Activated CD8-positive, alpha-beta T cell treated with anti-CD3 and anti-CD28 coated beads, Interleukin-2, amount 10 ng/mL, durations not matched to agents 7 days and 5 days (primary cell): ENCODE measurements at regions not wholly inside any gene's neighbourhood (a gene's known extent, or its start where the extent isn't known, plus 50 kb on each side); places are given as distances from the start of the nearest gene placed in this dataset.

Experiments used
- ATAC-seq: fragments of 150-1000 bp; cut with Tn5 transposase; one replicate; pipeline ENCODE4 v1.10.0; 2021; ENCODE audit warnings: moderate library complexity
- CTCF ChIA-PET: fragments of 350-600 bp; sonication (Branson Sonifier 250); formaldehyde crosslinking; loops from one replicate; lab custom pipeline; 2021; ENCODE audit warnings: antibody characterized with exemption; lab: Charles Lee
- POLR2A ChIA-PET: fragments of 350-600 bp; sonication (Branson Sonifier 250); formaldehyde crosslinking; loops from one replicate; lab custom pipeline; 2021; ENCODE audit warnings: antibody characterized with exemption; lab: Charles Lee
- DNase-seq: peaks from one replicate; pipeline ENCODE4 v3.0.0-alpha.2; 2020
- H3K27ac Mint-ChIP-seq: one replicate; pipeline ENCODE4 v1.8.0; 2021; ENCODE audit warnings: mild to moderate bottlenecking, mixed read lengths
- H3K27me3 Mint-ChIP-seq: one replicate; pipeline ENCODE4 v1.8.0; 2021; ENCODE audit warnings: low read depth, mixed read lengths
- H3K36me3 Mint-ChIP-seq: one replicate; pipeline ENCODE4 v1.8.0; 2021; ENCODE audit warnings: low read depth, mixed read lengths
- H3K4me1 Mint-ChIP-seq: one replicate; pipeline ENCODE4 v1.8.0; 2021; ENCODE audit warnings: low read depth, mixed read lengths
- H3K4me3 Mint-ChIP-seq: one replicate; pipeline ENCODE4 v1.8.0; 2021; ENCODE audit warnings: mild to moderate bottlenecking, mixed read lengths
- H3K9me3 Mint-ChIP-seq: one replicate; pipeline ENCODE4 v1.8.0; 2022; ENCODE audit warnings: mixed read lengths; ENCODE audit not compliant: insufficient read depth

GRCh38 chr2:18395555-18395954 is 164.9 kb downstream of the RDH14 start:
- Mint-ChIP-seq H3K9me3 (no peaks in the 10 kb centered on the region), H3K4me3 (no peak overlapping the region), H3K4me1 (no peaks in the 10 kb centered on the region), H3K27ac (no peak overlapping the region), H3K36me3 (no peaks in the 10 kb centered on the region), H3K27me3 (peaks cover 4% of the 10 kb centered on the region)
- ChIA-PET CTCF (no interaction called here), POLR2A (no interaction called here)
- no peak for DNase-seq
- ATAC-seq = no peak

- POLR2A ChIA-PET = no interaction called here
Observed at GRCh38 chr2:18387441-18388206, 172.8 kb downstream of the RDH14 start.

GRCh38 chr2:18384242-18384641 is 176.2 kb downstream of the RDH14 start:
- ChIA-PET POLR2A (no interaction called here), CTCF (no interaction called here)
- no peak overlapping the region for H3K4me3 Mint-ChIP-seq
- H3K27ac Mint-ChIP-seq = no peak overlapping the region
- DNase-seq (no peak), ATAC-seq (no peak)
- H3K27me3 Mint-ChIP-seq = peaks cover 2% of the 10 kb centered on the region
- no peaks in the 10 kb centered on the region for H3K9me3 Mint-ChIP-seq
- H3K36me3 Mint-ChIP-seq = no peaks in the 10 kb centered on the region
- no peaks in the 10 kb centered on the region for H3K4me1 Mint-ChIP-seq

More at GRCh38 chr2:18387441-18388206, 172.8 kb downstream of the RDH14 start:
- no peak overlapping the region for H3K27ac Mint-ChIP-seq
- no peaks in the 10 kb centered on the region for H3K36me3 Mint-ChIP-seq
- H3K4me3 Mint-ChIP-seq = no peak overlapping the region
- H3K9me3 Mint-ChIP-seq = no peaks in the 10 kb centered on the region
- DNase-seq = peak; percentile 66
- no peaks in the 10 kb centered on the region for H3K4me1 Mint-ChIP-seq
- ATAC-seq = peak; percentile 63
- H3K27me3 Mint-ChIP-seq = peaks cover 5% of the 10 kb centered on the region
- CTCF ChIA-PET = interaction anchor here (0.7 to 3.0 kb wide), 4 partner anchors 9 to 588 kb away, joined by 3 to 14 read pairs (median 3); no protein-coding TSS in a partner anchor

DNA sequence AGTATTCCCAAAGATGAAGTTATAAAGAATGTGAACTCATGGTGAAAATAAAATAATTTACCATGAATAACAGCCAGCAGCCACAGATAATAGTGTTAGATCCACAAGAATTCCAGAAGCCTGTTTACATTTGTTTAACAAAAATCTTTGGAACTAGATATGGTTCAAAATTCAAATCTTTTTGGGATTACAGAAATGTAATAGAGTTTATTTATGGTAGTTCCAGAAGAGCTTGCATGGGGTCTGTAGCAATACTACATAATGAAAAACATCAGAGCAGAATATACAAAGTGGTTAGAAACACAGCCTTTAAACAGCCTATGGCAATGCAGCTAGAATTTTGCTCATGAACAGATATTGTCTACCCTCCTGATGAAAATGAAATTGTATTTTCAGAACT is 179.1 kb downstream of the RDH14 start:
- DNase-seq = no peak
- Mint-ChIP-seq H3K4me3 (no peak overlapping the region), H3K36me3 (no peaks in the 10 kb centered on the region), H3K27ac (no peak overlapping the region), H3K27me3 (peaks cover 2% of the 10 kb centered on the region), H3K9me3 (no peaks in the 10 kb centered on the region), H3K4me1 (no peaks in the 10 kb centered on the region)
- no peak for ATAC-seq
- POLR2A ChIA-PET = no interaction called here
- CTCF ChIA-PET = no interaction called here

DNA sequence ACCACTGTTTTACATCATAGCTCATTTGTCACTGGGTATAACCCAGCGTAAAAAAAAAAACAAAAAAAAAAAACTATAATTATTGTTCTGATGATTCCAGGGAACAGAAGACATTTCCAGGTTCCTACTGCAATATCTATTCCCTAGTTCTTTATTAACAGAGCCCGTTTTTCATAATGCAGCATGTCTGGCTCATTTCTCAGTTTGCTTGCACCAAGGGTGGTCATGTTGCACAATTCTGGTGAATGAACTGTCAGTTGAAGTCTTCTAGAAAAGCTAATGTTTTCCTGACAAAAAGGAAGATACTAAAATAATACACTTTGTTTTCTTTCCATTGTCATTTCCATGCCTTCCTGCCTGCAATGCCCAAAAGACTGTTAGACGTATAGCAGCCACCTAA is 180.1 kb downstream of the RDH14 start:
- Mint-ChIP-seq H3K4me1 (no peaks in the 10 kb centered on the region), H3K4me3 (no peak overlapping the region), H3K27ac (no peak overlapping the region), H3K36me3 (no peaks in the 10 kb centered on the region), H3K9me3 (no peaks in the 10 kb centered on the region), H3K27me3 (peaks cover 2% of the 10 kb centered on the region)
- DNase-seq (no peak), ATAC-seq (no peak)
- POLR2A ChIA-PET = no interaction called here
- CTCF ChIA-PET = interaction anchor here (3.0 kb wide), 1 partner anchor 8 kb away, joined by 14 read pairs; no protein-coding TSS in a partner anchor

DNA sequence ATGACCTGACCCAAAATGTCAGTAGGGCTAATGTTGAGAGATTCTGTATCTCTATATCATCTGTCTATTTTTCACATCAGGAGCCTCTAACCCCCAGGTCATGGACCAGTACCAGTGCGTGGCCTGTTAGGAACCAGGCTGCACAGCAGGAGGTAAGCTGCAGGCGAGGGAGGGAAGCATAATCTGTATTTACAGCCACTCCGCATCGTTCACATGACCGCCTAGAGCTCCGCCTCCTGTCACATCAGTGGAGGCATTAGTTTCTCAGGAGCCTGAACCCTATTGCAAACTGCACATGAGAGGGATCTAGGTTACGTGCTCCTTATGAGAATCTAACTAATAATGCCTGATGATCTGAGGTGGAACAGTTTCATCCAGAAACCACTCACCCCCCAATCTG is 180.6 kb downstream of the RDH14 start:
- H3K9me3 Mint-ChIP-seq = no peaks in the 10 kb centered on the region
- no peak overlapping the region for H3K4me3 Mint-ChIP-seq
- no peaks in the 10 kb centered on the region for H3K36me3 Mint-ChIP-seq
- DNase-seq (no peak), ATAC-seq (no peak)
- ChIA-PET CTCF (interaction anchor here (1.3 to 3.0 kb wide), 3 partner anchors 8 to 11 kb away, joined by 3 to 14 read pairs (median 6); no protein-coding TSS in a partner anchor), POLR2A (no interaction called here)
- no peaks in the 10 kb centered on the region for H3K4me1 Mint-ChIP-seq
- H3K27me3 Mint-ChIP-seq = peaks cover 2% of the 10 kb centered on the region
- no peak overlapping the region for H3K27ac Mint-ChIP-seq

DNA sequence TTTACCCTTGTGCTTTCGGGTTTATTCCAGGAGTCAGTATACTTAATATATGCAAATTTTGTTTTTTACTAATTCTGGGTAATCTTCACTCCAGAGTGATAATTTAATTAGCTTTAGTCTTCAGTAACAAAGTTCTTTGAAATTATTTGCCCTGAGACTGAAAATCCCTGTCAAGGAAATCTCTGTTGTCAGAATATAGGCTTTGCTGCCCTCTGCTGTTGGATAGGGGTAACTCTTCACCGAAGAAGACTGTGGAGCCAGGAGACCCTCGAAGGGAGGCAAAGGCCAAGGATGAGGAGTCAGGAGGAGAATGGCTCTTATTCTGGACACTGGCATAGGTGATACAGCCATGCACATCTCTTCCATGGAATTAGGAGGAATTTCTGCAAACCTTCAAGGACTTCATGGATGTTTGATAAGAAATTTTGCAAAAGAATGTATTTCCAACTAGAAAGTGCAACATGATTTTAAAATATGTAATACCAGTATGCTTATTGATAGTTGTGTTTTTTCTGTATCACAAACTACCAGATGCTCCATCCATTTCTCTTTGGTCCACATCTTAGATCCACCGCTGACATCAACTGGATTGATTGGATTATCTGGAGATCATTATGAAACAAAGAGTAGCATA is 182.3 kb downstream of the RDH14 start:
- Mint-ChIP-seq H3K27ac (no peak overlapping the region), H3K4me1 (no peaks in the 10 kb centered on the region), H3K36me3 (no peaks in the 10 kb centered on the region), H3K9me3 (no peaks in the 10 kb centered on the region), H3K27me3 (peaks cover 6% of the 10 kb centered on the region), H3K4me3 (no peak overlapping the region)
- ATAC-seq (no peak), DNase-seq (peak; percentile 40)
- ChIA-PET CTCF (interaction anchor here (0.8 to 3.0 kb wide), 4 partner anchors 10 to 52 kb away, joined by 3 to 14 read pairs (median 5); no protein-coding TSS in a partner anchor), POLR2A (no interaction called here)

- H3K4me3 Mint-ChIP-seq = no peak overlapping the region
- ChIA-PET POLR2A (no interaction called here), CTCF (interaction anchor here (1.4 kb wide), 1 partner anchor 17 kb away, joined by 3 read pairs; no protein-coding TSS in a partner anchor)
- H3K36me3 Mint-ChIP-seq = no peaks in the 10 kb centered on the region
- ATAC-seq (no peak), DNase-seq (no peak)
- no peak overlapping the region for H3K27ac Mint-ChIP-seq
- H3K9me3 Mint-ChIP-seq = no peaks in the 10 kb centered on the region
- H3K27me3 Mint-ChIP-seq = peaks cover 11% of the 10 kb centered on the region
- H3K4me1 Mint-ChIP-seq = no peaks in the 10 kb centered on the region
Observed at GRCh38 chr2:18376936-18377335, 183.5 kb downstream of the RDH14 start.

DNA sequence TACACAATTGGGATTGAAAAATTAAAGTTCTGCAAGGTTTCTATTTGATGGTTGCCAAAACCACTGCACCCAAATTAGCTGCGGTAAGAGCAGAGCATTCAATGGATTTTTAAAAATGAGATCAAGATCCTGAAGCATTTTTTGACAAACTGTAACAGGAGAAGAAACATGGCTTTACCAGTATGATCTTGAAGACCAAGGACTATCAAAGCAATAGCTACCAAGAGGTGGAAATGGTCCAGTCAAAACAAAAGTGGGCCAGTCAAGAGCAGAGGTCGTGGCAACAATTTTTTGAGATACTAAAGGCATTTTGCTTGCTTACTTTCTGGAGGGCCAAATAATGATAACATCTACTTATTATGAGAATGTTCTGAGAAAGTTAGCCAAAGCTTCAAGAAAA is 186.8 kb downstream of the RDH14 start:
- ChIA-PET CTCF (no interaction called here), POLR2A (no interaction called here)
- DNase-seq (no peak), ATAC-seq (no peak)
- Mint-ChIP-seq H3K4me3 (no peak overlapping the region), H3K4me1 (no peaks in the 10 kb centered on the region), H3K27ac (no peak overlapping the region), H3K27me3 (peaks cover 9% of the 10 kb centered on the region), H3K9me3 (no peaks in the 10 kb centered on the region), H3K36me3 (no peaks in the 10 kb centered on the region)

GRCh38 chr2:18373081-18373480 is 187.4 kb downstream of the RDH14 start:
- Mint-ChIP-seq H3K9me3 (no peaks in the 10 kb centered on the region), H3K4me3 (no peak overlapping the region), H3K36me3 (no peaks in the 10 kb centered on the region), H3K4me1 (no peaks in the 10 kb centered on the region), H3K27ac (no peak overlapping the region), H3K27me3 (peaks cover 12% of the 10 kb centered on the region)
- DNase-seq (no peak), ATAC-seq (no peak)
- CTCF ChIA-PET = no interaction called here
- POLR2A ChIA-PET = no interaction called here

GRCh38 chr2:18372641-18373040 is 187.8 kb downstream of the RDH14 start:
- ChIA-PET CTCF (no interaction called here), POLR2A (no interaction called here)
- Mint-ChIP-seq H3K27ac (no peak overlapping the region), H3K36me3 (no peaks in the 10 kb centered on the region), H3K9me3 (no peaks in the 10 kb centered on the region), H3K27me3 (peaks cover 12% of the 10 kb centered on the region), H3K4me3 (no peak overlapping the region), H3K4me1 (no peaks in the 10 kb centered on the region)
- ATAC-seq = no peak
- no peak for DNase-seq

GRCh38 chr2:18369760-18370159 is 190.7 kb downstream of the RDH14 start:
- DNase-seq (no peak), ATAC-seq (no peak)
- no peak overlapping the region for H3K4me3 Mint-ChIP-seq
- peaks cover 12% of the 10 kb centered on the region for H3K27me3 Mint-ChIP-seq
- no peak overlapping the region for H3K27ac Mint-ChIP-seq
- ChIA-PET POLR2A (no interaction called here), CTCF (no interaction called here)
- no peaks in the 10 kb centered on the region for H3K4me1 Mint-ChIP-seq
- no peaks in the 10 kb centered on the region for H3K36me3 Mint-ChIP-seq
- no peaks in the 10 kb centered on the region for H3K9me3 Mint-ChIP-seq
